Liver (tissue), 3 donors: ENCODE measurements at regions not wholly inside any gene's neighbourhood (a gene's known extent, or its start where the extent isn't known, plus 50 kb on each side); places are given as distances from the start of the nearest gene placed in this dataset.

ENCODE experiments used
- ATF3 ChIP-seq: IDR thresholded peaks from 2 replicates; pipeline ENCODE4 v1.6.1; 2016; ENCODE audit warnings: antibody characterized with exemption
- CTCF ChIP-seq: fragments of 150-350 bp; IDR thresholded peaks from 2 replicates; pipeline ENCODE4 v1.5.1; 2017; ENCODE audit warnings: improper control_type of control experiment, low read depth, low read length; ENCODE audit not compliant: missing input control
- FOXA1 ChIP-seq: IDR thresholded peaks from 2 replicates; pipeline ENCODE4 v1.6.1; 2016; ENCODE audit warnings: antibody characterized with exemption
- GABPA ChIP-seq, 2 donors: IDR thresholded peaks in 1 of 2; conservative IDR thresholded peaks in 1 of 2; 2 replicates each; pipeline ENCODE4 v1.6.1; 2016; ENCODE audit warnings: antibody characterized with exemption in 2 of 2, mild to moderate bottlenecking in 1 of 2, moderate library complexity in 1 of 2
- JUND ChIP-seq, 2 donors: IDR thresholded peaks; 2 replicates each; pipeline ENCODE4 v1.6.1; 2016; ENCODE audit warnings: antibody characterized with exemption in 2 of 2
- RAD21 ChIP-seq, 2 donors: IDR thresholded peaks; 2 replicates each; pipeline ENCODE4 v1.6.1; 2016; ENCODE audit warnings: antibody characterized with exemption in 2 of 2, mild to moderate bottlenecking in 2 of 2
- RXRA ChIP-seq, 2 donors: IDR thresholded peaks; 2 replicates each; pipeline ENCODE4 v1.6.1; 2017 to 2018; ENCODE audit warnings: antibody characterized with exemption in 2 of 2, mild to moderate bottlenecking in 1 of 2
- TAF1 ChIP-seq: conservative IDR thresholded peaks from 2 replicates; pipeline ENCODE4 v1.6.1; 2016; ENCODE audit warnings: antibody characterized with exemption, mild to moderate bottlenecking
- YY1 ChIP-seq: IDR thresholded peaks from 2 replicates; pipeline ENCODE4 v1.6.1; 2016; ENCODE audit warnings: antibody characterized with exemption, mild to moderate bottlenecking
- TF ChIP-seq, protein P1 (sequence below): IDR thresholded peaks from 2 replicates; pipeline ENCODE4 v1.6.1; 2016; ENCODE audit warnings: antibody characterized with exemption, mild to moderate bottlenecking
- TF ChIP-seq, protein P2 (sequence below): IDR thresholded peaks from 2 replicates; pipeline ENCODE4 v1.6.1; 2016; ENCODE audit warnings: antibody characterized with exemption
- TF ChIP-seq, protein P3 (sequence below): IDR thresholded peaks from 2 replicates; pipeline ENCODE4 v1.6.1; 2016; ENCODE audit warnings: antibody characterized with exemption
- donor health status: healthy.
- donor health status: healthy.

- TF ChIP-seq CTCF: no peak
- no peak for TF ChIP-seq ATF3
- TF ChIP-seq, protein P1, sequence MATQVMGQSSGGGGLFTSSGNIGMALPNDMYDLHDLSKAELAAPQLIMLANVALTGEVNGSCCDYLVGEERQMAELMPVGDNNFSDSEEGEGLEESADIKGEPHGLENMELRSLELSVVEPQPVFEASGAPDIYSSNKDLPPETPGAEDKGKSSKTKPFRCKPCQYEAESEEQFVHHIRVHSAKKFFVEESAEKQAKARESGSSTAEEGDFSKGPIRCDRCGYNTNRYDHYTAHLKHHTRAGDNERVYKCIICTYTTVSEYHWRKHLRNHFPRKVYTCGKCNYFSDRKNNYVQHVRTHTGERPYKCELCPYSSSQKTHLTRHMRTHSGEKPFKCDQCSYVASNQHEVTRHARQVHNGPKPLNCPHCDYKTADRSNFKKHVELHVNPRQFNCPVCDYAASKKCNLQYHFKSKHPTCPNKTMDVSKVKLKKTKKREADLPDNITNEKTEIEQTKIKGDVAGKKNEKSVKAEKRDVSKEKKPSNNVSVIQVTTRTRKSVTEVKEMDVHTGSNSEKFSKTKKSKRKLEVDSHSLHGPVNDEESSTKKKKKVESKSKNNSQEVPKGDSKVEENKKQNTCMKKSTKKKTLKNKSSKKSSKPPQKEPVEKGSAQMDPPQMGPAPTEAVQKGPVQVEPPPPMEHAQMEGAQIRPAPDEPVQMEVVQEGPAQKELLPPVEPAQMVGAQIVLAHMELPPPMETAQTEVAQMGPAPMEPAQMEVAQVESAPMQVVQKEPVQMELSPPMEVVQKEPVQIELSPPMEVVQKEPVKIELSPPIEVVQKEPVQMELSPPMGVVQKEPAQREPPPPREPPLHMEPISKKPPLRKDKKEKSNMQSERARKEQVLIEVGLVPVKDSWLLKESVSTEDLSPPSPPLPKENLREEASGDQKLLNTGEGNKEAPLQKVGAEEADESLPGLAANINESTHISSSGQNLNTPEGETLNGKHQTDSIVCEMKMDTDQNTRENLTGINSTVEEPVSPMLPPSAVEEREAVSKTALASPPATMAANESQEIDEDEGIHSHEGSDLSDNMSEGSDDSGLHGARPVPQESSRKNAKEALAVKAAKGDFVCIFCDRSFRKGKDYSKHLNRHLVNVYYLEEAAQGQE: no peak
- TF ChIP-seq, protein P2, sequence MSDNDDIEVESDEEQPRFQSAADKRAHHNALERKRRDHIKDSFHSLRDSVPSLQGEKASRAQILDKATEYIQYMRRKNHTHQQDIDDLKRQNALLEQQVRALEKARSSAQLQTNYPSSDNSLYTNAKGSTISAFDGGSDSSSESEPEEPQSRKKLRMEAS: no peak
- TF ChIP-seq JUND (IDR thresholded peaks at IDR 0.05): no peak
- TF ChIP-seq TAF1: no peak
- no peak for TF ChIP-seq RXRA (IDR thresholded peaks at IDR 0.05)
- TF ChIP-seq RAD21 (IDR thresholded peaks at IDR 0.05): no peak
- no peak for TF ChIP-seq YY1
- no peak for TF ChIP-seq FOXA1
- TF ChIP-seq, protein P3, sequence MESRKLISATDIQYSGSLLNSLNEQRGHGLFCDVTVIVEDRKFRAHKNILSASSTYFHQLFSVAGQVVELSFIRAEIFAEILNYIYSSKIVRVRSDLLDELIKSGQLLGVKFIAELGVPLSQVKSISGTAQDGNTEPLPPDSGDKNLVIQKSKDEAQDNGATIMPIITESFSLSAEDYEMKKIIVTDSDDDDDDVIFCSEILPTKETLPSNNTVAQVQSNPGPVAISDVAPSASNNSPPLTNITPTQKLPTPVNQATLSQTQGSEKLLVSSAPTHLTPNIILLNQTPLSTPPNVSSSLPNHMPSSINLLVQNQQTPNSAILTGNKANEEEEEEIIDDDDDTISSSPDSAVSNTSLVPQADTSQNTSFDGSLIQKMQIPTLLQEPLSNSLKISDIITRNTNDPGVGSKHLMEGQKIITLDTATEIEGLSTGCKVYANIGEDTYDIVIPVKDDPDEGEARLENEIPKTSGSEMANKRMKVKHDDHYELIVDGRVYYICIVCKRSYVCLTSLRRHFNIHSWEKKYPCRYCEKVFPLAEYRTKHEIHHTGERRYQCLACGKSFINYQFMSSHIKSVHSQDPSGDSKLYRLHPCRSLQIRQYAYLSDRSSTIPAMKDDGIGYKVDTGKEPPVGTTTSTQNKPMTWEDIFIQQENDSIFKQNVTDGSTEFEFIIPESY: no peak
- TF ChIP-seq GABPA (IDR thresholded peaks at IDR 0.05 in 1 of 2, conservative IDR thresholded peaks at IDR 0.05 in 1 of 2): no peak
These were observed 473.0 kb upstream of the NWD2 start for GRCh38 chr4:36771411-36772153.
